Trophoblast cell (in vitro differentiated cells and primary cell): ENCODE measurements at regions not wholly inside any gene's neighbourhood (a gene's known extent, or its start where the extent isn't known, plus 50 kb on each side); places are given as distances from the start of the nearest gene placed in this dataset.

Experiments used
- DNase-seq, 2 donors: peaks; one replicate each; pipeline ENCODE4 v3.0.0-alpha.2; 2016
- H2AFZ ChIP-seq: 2 replicates; pipeline ENCODE4 v1.6.1; 2013; ENCODE audit warnings: low read length, moderate library complexity, mild to moderate bottlenecking; ENCODE audit not compliant: insufficient read depth, poor library complexity
- H2AK5ac ChIP-seq: 2 replicates; pipeline ENCODE4 v1.6.1; 2013; ENCODE audit warnings: mild to moderate bottlenecking, low read length
- H2BK120ac ChIP-seq: 2 replicates; pipeline ENCODE4 v1.6.1; 2013; ENCODE audit warnings: low read length, mild to moderate bottlenecking, moderate library complexity; ENCODE audit not compliant: insufficient read depth, poor library complexity
- H2BK12ac ChIP-seq: 2 replicates; pipeline ENCODE4 v1.6.1; 2013; ENCODE audit warnings: mild to moderate bottlenecking, low read length, moderate library complexity
- H2BK5ac ChIP-seq: 2 replicates; pipeline ENCODE4 v1.6.1; 2013; ENCODE audit warnings: low read length, low read depth, moderate library complexity, mild to moderate bottlenecking; ENCODE audit not compliant: poor library complexity
- H3K14ac ChIP-seq: 2 replicates; pipeline ENCODE4 v1.6.1; 2013; ENCODE audit warnings: mild to moderate bottlenecking, low read length
- H3K18ac ChIP-seq: 2 replicates; pipeline ENCODE4 v1.6.1; 2013; ENCODE audit warnings: mild to moderate bottlenecking, low read length
- H3K23ac ChIP-seq: 2 replicates; pipeline ENCODE4 v1.6.1; 2013; ENCODE audit warnings: low read length
- H3K27ac ChIP-seq: 2 replicates; pipeline ENCODE4 v1.5.1; 2013; ENCODE audit warnings: low read depth, mild to moderate bottlenecking, inconsistent platforms, low read length, moderate library complexity
- H3K27me3 ChIP-seq: 2 replicates; pipeline ENCODE4 v1.6.1; 2013; ENCODE audit warnings: inconsistent platforms, mild to moderate bottlenecking, low read length, moderate library complexity; ENCODE audit not compliant: insufficient read depth
- H3K36me3 ChIP-seq, 2 experiments: 1 replicate in 1 of 2; 2 replicates in 1 of 2; pipeline ENCODE4 v1.6.1; 2013; ENCODE audit warnings: low read length in 2 of 2, mild to moderate bottlenecking in 2 of 2, moderate library complexity in 1 of 2; ENCODE audit not compliant: insufficient read depth in 2 of 2, control insufficient read depth in 1 of 2
- H3K4ac ChIP-seq: 2 replicates; pipeline ENCODE4 v1.6.1; 2013; ENCODE audit warnings: low read depth, mild to moderate bottlenecking, low read length, moderate library complexity
- H3K4me1 ChIP-seq, 2 experiments: 1 replicate in 1 of 2; 2 replicates in 1 of 2; pipeline ENCODE4 v1.6.1; 2013; ENCODE audit warnings: low read length in 2 of 2, mild to moderate bottlenecking in 2 of 2, moderate library complexity in 1 of 2; ENCODE audit not compliant: insufficient read depth in 2 of 2, control insufficient read depth in 1 of 2
- H3K4me2 ChIP-seq: 2 replicates; pipeline ENCODE4 v1.6.1; 2013; ENCODE audit warnings: inconsistent platforms, mild to moderate bottlenecking, low read length, moderate library complexity
- H3K4me3 ChIP-seq: 2 replicates; pipeline ENCODE4 v1.5.1; 2013; ENCODE audit warnings: mild to moderate bottlenecking, low read depth, low read length, inconsistent platforms
- H3K79me1 ChIP-seq: one replicate; pipeline ENCODE4 v1.6.1; 2013; ENCODE audit warnings: low read length
- H3K79me2 ChIP-seq: 2 replicates; pipeline ENCODE4 v1.6.1; 2013; ENCODE audit warnings: low read length, mild to moderate bottlenecking; ENCODE audit not compliant: control insufficient read depth, insufficient read depth, poor library complexity
- H3K9ac ChIP-seq: 2 replicates; pipeline ENCODE4 v1.6.1; 2013; ENCODE audit warnings: mild to moderate bottlenecking, low read length
- H3K9me3 ChIP-seq: 2 replicates; pipeline ENCODE4 v1.6.1; 2013; ENCODE audit warnings: low read depth, mild to moderate bottlenecking, control low read depth, inconsistent platforms, low read length; ENCODE audit not compliant: insufficient read depth
- H4K12ac ChIP-seq: 2 replicates; pipeline ENCODE4 v1.6.1; 2013; ENCODE audit warnings: low read depth, mild to moderate bottlenecking, low read length, moderate library complexity
- H4K8ac ChIP-seq: 2 replicates; pipeline ENCODE4 v1.6.1; 2013; ENCODE audit warnings: low read depth, mild to moderate bottlenecking, low read length, moderate library complexity
- H4K91ac ChIP-seq: one replicate; pipeline ENCODE4 v1.6.1; 2013; ENCODE audit warnings: low read depth, mild to moderate bottlenecking, low read length, moderate library complexity
- WGBS: extraction: QIAGEN DNeasy Blood & Tissue Kit; methylation state at CpG from one replicate; pipeline ENCODE4 v1.1.7; 2013; ENCODE audit warnings: missing lambda C conversion rate; ENCODE audit not compliant: insufficient read length, insufficient coverage; ENCODE audit errors: extremely low coverage; 5-methylcytosine and 5-hydroxymethylcytosine counted together

DNA sequence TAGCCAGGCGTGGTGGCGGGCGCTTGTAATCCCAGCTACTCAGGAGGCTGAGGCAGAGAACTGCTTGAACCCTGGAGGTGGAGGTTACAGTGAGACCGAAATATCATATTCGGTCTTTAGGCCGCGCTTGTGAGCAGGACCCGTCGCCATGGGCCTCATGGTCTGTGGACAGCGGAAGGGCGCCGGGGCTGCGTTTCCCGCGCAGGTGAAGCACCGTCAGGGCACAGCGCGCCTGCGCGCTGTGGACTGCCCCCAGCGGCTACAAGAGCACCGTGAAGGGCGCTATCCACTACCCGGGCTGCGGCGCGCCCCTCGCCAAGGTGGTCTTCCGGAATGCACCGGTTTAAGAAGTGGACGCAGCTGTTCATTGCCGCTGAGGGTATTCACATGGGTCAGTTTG is 482.0 kb upstream of the NAALADL2 start:
- no peaks in the 10 kb centered on the region for H3K27me3 ChIP-seq
- no peak overlapping the region for H3K14ac ChIP-seq
- H2BK5ac ChIP-seq: no peak overlapping the region
- no peak overlapping the region for H4K12ac ChIP-seq
- WGBS: no CpG with 5 or more reads among the region's 32 CpGs
- no peak overlapping the region for H2BK12ac ChIP-seq
- no peak overlapping the region for H2AFZ ChIP-seq
- H3K79me1 ChIP-seq: no peaks in the 10 kb centered on the region
- no peak overlapping the region for H3K4me2 ChIP-seq
- no peak overlapping the region for H3K4ac ChIP-seq
- no peak overlapping the region for H4K91ac ChIP-seq
- peak in 1 of 2 donors; percentile 22 for DNase-seq
- no peak overlapping the region for H4K8ac ChIP-seq
- no peak overlapping the region for H3K9ac ChIP-seq
- no peak overlapping the region for H3K23ac ChIP-seq
- H3K27ac ChIP-seq: no peak overlapping the region
- H3K4me1 ChIP-seq: no peaks in the 10 kb centered on the region
- H3K18ac ChIP-seq: no peak overlapping the region
- no peaks in the 10 kb centered on the region for H3K36me3 ChIP-seq
- no peak overlapping the region for H3K4me3 ChIP-seq
- H3K9me3 ChIP-seq: peaks cover 6% of the 10 kb centered on the region
- no peak overlapping the region for H2AK5ac ChIP-seq
- H2BK120ac ChIP-seq: no peak overlapping the region
- H3K79me2 ChIP-seq: no peaks in the 10 kb centered on the region

DNA sequence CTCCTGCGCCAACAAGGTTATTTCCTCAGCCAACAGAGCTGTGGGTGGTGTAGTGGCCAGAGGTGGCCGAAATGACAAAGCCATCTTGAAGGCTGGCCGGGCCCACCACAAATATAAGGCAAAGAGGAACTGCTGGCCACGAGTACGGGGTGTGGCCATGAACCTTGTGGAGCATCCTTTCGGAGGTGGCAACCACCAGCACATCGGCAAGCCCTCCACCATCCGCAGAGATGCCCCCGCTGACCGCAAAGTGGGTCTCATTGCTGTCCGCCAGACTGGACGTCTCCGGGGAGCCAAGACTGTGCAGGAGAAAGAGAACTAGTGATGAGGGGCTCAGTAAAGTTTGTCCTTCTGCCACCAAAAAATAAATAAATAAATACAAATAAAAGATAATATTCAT is 481.4 kb upstream of the NAALADL2 start:
- whole genome bisulfite sequencing: no CpG with 5 or more reads among the region's 13 CpGs
- no peak overlapping the region for H2BK12ac ChIP-seq
- H2BK5ac ChIP-seq: no peak overlapping the region
- DNase-seq: no peak
- no peak overlapping the region for H3K23ac ChIP-seq
- H3K4me1 ChIP-seq: no peaks in the 10 kb centered on the region
- H2AK5ac ChIP-seq: no peak overlapping the region
- H2BK120ac ChIP-seq: no peak overlapping the region
- peaks cover 6% of the 10 kb centered on the region for H3K9me3 ChIP-seq
- no peaks in the 10 kb centered on the region for H3K27me3 ChIP-seq
- H3K14ac ChIP-seq: no peak overlapping the region
- no peak overlapping the region for H4K91ac ChIP-seq
- no peak overlapping the region for H4K8ac ChIP-seq
- no peaks in the 10 kb centered on the region for H3K79me1 ChIP-seq
- H3K9ac ChIP-seq: no peak overlapping the region
- H4K12ac ChIP-seq: no peak overlapping the region
- no peak overlapping the region for H3K27ac ChIP-seq
- no peak overlapping the region for H3K18ac ChIP-seq
- no peak overlapping the region for H3K4me2 ChIP-seq
- H3K4ac ChIP-seq: no peak overlapping the region
- no peak overlapping the region for H3K4me3 ChIP-seq
- no peak overlapping the region for H2AFZ ChIP-seq
- H3K79me2 ChIP-seq: no peaks in the 10 kb centered on the region
- no peaks in the 10 kb centered on the region for H3K36me3 ChIP-seq

DNA sequence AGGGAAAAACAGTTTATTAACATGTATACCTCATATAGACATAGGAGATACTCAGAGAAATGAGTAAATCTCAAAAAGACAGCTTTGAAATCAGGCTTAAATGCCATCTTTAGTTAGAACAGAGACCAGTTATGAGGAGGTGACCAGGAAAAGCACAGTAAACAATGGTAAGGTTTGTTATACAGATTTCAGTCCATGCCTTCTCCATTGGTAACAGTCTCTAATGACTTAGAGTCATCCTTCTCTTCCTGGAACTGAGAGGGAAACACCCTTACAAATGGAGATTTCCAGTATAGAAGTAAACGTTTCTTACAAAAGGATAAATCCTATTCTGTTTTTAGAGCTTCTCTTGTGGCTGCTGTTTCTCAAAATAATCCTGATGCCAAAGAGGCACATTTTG is 476.3 kb upstream of the NAALADL2 start:
- Histone ChIP-seq H2BK120ac (no peak overlapping the region), H3K4me1 (no peaks in the 10 kb centered on the region), H3K79me1 (no peaks in the 10 kb centered on the region), H4K8ac (no peak overlapping the region), H3K4ac (no peak overlapping the region), H2BK12ac (no peak overlapping the region), H3K27me3 (no peaks in the 10 kb centered on the region), H3K23ac (no peak overlapping the region), H2AK5ac (no peak overlapping the region), H4K12ac (no peak overlapping the region), H2BK5ac (no peak overlapping the region), H3K14ac (no peak overlapping the region), H3K9me3 (no peaks in the 10 kb centered on the region), H2AFZ (no peak overlapping the region), H3K4me3 (no peak overlapping the region), H3K27ac (no peak overlapping the region), H3K79me2 (no peaks in the 10 kb centered on the region), H3K4me2 (no peak overlapping the region), H3K9ac (no peak overlapping the region), H3K18ac (no peak overlapping the region), H3K36me3 (no peaks in the 10 kb centered on the region), H4K91ac (no peak overlapping the region)
- DNase-seq: no peak
- no CpG with 5 or more reads among the region's 1 CpG for WGBS

DNA sequence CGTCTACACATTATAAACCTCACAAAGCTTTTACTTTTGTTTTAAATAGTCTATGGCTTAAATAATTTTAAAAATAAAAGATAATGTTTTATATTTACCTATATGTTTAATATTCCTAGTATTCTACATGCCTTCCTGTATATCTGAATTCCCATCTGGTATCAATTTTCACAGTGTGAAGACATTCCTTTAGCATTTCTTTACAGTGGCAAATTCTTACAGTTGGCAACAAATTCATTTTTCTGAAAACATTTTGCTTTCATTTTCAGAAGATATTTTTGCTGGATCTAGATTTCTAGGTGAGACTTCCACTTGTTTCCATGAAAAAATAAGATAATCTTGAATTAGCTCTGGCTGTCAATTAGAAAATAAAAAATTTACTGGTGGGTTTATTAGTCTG is 471.4 kb upstream of the NAALADL2 start:
- H3K9ac ChIP-seq: no peak overlapping the region
- H4K12ac ChIP-seq: no peak overlapping the region
- no peak overlapping the region for H2AFZ ChIP-seq
- no peak overlapping the region for H3K14ac ChIP-seq
- H3K9me3 ChIP-seq: no peaks in the 10 kb centered on the region
- no peak overlapping the region for H2AK5ac ChIP-seq
- H3K27ac ChIP-seq: no peak overlapping the region
- H3K4me3 ChIP-seq: no peak overlapping the region
- H4K8ac ChIP-seq: no peak overlapping the region
- H3K27me3 ChIP-seq: no peaks in the 10 kb centered on the region
- H3K36me3 ChIP-seq: no peaks in the 10 kb centered on the region
- H3K79me1 ChIP-seq: no peaks in the 10 kb centered on the region
- no peak overlapping the region for H2BK12ac ChIP-seq
- H3K4me1 ChIP-seq: no peaks in the 10 kb centered on the region
- no peak overlapping the region for H2BK120ac ChIP-seq
- H3K23ac ChIP-seq: no peak overlapping the region
- H3K4me2 ChIP-seq: no peak overlapping the region
- no peak for DNase-seq
- no peaks in the 10 kb centered on the region for H3K79me2 ChIP-seq
- no peak overlapping the region for H3K4ac ChIP-seq
- no peak overlapping the region for H3K18ac ChIP-seq
- no peak overlapping the region for H4K91ac ChIP-seq
- no CpG with 5 or more reads among the region's 1 CpG for WGBS
- no peak overlapping the region for H2BK5ac ChIP-seq

DNA sequence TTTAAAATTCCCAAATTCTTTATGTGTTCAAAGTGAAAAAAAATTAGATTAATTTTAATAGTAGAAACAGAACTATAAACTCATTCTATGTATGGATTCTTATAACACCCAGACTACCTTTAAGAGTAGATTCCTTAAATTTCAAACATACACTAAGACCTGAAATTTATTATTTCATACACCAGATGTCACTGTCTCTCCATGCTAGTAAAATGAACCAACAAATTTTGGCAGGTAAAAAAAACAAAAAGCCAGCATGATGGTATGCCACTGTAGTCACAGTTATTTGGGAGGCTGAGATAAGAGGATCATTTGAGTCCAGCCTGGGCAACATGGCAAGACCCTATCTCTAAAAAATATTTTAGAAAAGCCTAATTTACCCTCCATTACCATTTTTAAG is 461.3 kb upstream of the NAALADL2 start:
- H3K14ac ChIP-seq: no peak overlapping the region
- H2BK120ac ChIP-seq: no peak overlapping the region
- no peak overlapping the region for H2BK5ac ChIP-seq
- no peak overlapping the region for H4K8ac ChIP-seq
- no peak overlapping the region for H4K91ac ChIP-seq
- no peaks in the 10 kb centered on the region for H3K79me2 ChIP-seq
- no peaks in the 10 kb centered on the region for H3K79me1 ChIP-seq
- no peaks in the 10 kb centered on the region for H3K4me1 ChIP-seq
- H2AK5ac ChIP-seq: no peak overlapping the region
- H4K12ac ChIP-seq: no peak overlapping the region
- no peaks in the 10 kb centered on the region for H3K9me3 ChIP-seq
- no peak overlapping the region for H3K9ac ChIP-seq
- no peak overlapping the region for H2AFZ ChIP-seq
- H3K27me3 ChIP-seq: no peaks in the 10 kb centered on the region
- no peak overlapping the region for H3K23ac ChIP-seq
- no peak overlapping the region for H3K4me3 ChIP-seq
- no peak overlapping the region for H3K27ac ChIP-seq
- no peak overlapping the region for H3K4me2 ChIP-seq
- H2BK12ac ChIP-seq: no peak overlapping the region
- DNase-seq: peak in 1 of 2 donors; percentile 76
- H3K36me3 ChIP-seq: no peaks in the 10 kb centered on the region
- H3K4ac ChIP-seq: no peak overlapping the region
- H3K18ac ChIP-seq: no peak overlapping the region
